Hepatocyte (in vitro differentiated cells): ENCODE measurements at regions not wholly inside any gene's neighbourhood (a gene's known extent, or its start where the extent isn't known, plus 50 kb on each side); places are given as distances from the start of the nearest gene placed in this dataset.

ENCODE experiments used
- EZH2 ChIP-seq: fragments of 200-600 bp; sonication (generic); IDR thresholded peaks from 2 replicates; pipeline ENCODE4 v1.6.1; 2016; ENCODE audit warnings: antibody characterized with exemption, mild to moderate bottlenecking, borderline replicate concordance
- EZH2phosphoT487 ChIP-seq: fragments of 200-600 bp; sonication (generic); IDR thresholded peaks from one replicate; pipeline ENCODE4 v1.6.1; 2018; ENCODE audit warnings: antibody characterized with exemption, mild to moderate bottlenecking, low read depth, moderate library complexity; ENCODE audit not compliant: unreplicated experiment, severe bottlenecking
- TF ChIP-seq, protein P1 (sequence below): fragments of 200-600 bp; sonication (generic); IDR thresholded peaks from 2 replicates; pipeline ENCODE4 v1.5.1; 2016; ENCODE audit warnings: antibody characterized with exemption, mild to moderate bottlenecking; ENCODE audit not compliant: poor library complexity

DNA sequence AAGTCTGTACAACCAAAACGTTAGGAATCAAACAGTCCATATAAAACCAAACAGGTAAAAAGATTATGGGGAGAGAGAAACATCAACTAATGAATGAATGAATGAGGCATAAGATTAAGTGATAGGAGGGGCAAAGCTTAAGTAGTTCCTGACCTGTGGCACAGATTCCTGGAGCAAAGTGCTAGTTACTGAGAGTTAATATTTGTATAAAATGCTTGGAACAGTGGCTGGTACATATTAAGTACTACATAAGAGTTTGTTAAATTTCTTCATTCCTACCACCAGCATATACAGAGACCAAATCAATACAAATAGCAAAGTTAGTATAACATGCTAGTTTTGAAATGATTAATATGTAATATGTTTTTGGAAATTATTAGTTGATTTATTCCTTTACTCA, 363.7 kb downstream of the ADAM29 start:
- TF ChIP-seq, protein P1, sequence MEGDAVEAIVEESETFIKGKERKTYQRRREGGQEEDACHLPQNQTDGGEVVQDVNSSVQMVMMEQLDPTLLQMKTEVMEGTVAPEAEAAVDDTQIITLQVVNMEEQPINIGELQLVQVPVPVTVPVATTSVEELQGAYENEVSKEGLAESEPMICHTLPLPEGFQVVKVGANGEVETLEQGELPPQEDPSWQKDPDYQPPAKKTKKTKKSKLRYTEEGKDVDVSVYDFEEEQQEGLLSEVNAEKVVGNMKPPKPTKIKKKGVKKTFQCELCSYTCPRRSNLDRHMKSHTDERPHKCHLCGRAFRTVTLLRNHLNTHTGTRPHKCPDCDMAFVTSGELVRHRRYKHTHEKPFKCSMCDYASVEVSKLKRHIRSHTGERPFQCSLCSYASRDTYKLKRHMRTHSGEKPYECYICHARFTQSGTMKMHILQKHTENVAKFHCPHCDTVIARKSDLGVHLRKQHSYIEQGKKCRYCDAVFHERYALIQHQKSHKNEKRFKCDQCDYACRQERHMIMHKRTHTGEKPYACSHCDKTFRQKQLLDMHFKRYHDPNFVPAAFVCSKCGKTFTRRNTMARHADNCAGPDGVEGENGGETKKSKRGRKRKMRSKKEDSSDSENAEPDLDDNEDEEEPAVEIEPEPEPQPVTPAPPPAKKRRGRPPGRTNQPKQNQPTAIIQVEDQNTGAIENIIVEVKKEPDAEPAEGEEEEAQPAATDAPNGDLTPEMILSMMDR: no peak
- TF ChIP-seq EZH2 (no peak), EZH2phosphoT487 (no peak)
